SK-N-DZ (cell line): ENCODE measurements at regions not wholly inside any gene's neighbourhood (a gene's known extent, or its start where the extent isn't known, plus 50 kb on each side); places are given as distances from the start of the nearest gene placed in this dataset.

Source experiments
- DNase-seq: peaks from one replicate; pipeline ENCODE4 v3.0.0-alpha.2; 2015; ENCODE audit warnings: low spot score

DNA sequence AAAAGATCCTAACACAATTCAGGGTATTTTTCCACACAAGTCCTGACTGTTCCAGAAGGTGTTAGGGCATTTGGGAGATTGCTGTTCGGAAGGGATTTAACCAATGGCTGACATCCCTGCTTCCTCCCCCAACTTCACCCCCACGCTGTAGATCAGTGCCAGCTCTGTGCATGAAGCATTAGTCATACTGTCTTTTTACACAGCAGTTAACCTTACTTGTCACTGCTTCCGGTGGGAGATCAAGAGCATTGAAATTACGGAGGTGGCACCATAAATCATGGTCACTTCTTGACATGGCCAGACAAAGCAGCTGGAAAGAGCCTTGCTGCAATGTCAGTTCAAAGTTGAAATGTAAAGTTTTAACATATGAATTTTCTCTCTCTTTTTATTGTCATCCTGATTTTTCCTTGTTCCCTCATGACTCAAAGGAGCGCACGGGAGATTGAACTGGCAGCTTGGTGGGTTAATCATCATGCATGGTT lies 70.2 kb downstream of the HRH4 start:
- no peak for DNase-seq

- DNase-seq, result no peak
Measured at GRCh38 chr18:24534271-24534670, 73.8 kb downstream of the HRH4 start.

DNA sequence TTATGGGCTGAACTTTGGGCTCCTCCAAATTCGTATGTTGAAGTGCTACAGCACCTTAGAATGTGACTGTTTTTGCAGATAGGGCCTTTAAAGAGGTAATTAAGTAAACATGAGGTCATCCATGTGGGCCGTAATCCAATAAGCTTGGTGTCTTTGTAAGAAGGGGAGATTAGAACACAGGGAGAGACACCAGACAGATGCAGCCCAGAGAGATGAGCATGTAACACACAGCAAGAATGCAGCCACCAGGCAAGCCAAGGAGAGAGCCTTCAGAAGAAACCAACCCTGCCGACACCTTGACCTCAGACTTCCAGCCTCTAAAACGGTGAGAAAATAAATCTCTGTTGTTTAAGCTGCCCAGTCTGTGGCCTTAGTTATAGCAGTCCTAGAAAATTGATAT lies 74.3 kb downstream of the HRH4 start:
- no peak for DNase-seq

DNA sequence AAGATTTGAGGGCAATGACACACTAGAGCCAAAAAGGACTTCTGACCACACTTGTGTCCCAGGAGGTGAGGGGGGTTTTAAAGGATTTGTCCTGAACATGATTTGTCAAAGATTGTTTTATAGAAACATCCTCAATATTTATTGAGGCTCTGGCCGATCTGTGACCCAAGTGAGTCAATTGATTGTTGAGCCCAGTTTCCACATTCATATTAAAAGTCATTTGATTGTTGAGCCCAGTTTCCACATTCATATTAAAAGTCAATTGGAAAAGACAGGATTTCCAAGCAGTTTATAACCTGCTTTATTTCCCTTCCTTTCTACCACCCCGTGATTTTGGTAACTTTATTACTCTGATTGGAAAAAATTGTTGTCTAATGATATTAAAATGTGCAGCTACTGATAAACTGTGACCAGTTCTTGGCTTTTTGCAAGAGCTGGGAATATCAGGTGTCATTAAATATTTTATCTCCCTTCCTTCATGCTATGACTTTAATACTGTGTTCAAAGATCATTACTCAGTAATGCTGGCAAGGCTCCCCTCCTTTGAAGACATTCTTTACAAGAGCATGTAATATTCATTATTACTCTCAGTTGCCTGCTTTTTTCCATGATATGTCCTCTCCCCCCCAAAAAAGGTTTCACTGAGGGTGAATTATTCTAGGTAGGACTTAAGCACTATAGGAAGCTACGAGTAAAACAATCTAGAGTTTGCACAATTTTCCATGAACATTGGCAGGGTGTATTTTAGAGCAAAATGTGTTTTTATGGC lies 75.3 kb downstream of the HRH4 start:
- DNase-seq, result no peak

GRCh38 chr18:24536326-24536725 lies 75.9 kb downstream of the HRH4 start:
- no peak for DNase-seq

GRCh38 chr18:24536834-24537233 lies 76.4 kb downstream of the HRH4 start:
- DNase-seq, result no peak

DNA sequence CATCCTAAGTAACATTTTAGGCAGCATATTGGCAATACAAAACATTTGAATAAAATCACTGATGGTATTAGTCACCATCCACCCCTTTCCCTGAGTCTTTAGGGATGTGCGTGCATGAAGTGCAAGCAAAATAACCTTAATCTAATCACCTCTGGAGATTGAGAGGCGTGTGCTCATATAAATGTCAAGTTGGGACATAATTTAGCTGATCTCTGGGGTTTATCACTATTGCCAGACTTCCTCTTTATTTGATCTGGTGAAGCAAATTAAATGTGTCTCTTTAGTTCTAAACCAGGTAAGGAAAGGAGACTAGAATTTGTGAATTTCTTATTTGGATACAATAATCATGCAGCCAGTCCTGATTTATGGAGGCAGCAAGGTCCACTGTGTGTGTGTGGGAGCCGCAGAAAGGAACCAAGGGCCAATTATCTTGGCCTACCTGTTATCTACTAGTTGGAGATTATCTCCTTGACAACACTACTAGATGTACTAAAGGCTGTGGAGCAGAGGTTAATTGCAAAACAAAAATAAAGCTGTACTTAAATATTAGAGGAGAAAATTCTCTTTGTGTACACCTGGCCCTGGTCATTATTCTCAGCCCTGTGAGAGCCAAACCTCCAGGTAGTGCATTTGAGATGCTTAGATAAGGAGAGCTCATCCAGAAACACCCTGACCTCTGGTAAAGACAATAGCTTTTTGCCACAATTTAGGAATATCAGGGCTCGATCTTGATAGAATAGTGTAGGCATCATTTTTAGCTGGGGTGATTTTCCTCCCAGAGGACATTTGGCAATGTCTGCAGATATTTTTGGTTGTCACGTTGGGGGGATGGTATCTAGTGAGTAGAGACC lies 78.2 kb downstream of the HRH4 start:
- DNase-seq, result peak; percentile 83

GRCh38 chr18:24539866-24540617 lies 79.6 kb downstream of the HRH4 start:
- DNase-seq, result no peak

DNA sequence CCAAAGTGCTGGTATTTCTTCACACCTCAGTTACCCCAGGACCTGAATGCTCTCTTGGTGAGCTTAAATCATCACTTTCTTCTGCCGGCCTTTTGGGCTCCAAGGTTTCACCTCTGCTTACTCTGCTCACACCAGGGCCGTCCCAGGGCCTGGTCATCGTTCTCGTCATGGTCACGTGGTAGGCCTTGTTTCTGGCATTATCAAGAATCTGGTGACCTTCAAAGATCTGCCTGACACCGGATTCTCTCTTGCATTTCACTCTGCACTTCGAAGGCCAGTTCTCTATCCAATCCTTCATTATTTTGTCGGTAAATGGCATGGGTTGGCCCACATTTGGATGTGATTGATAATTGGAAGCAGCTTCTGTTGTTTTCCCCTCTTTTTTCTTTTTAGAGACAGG lies 80.5 kb downstream of the HRH4 start:
- no peak for DNase-seq

GRCh38 chr18:24543086-24543794 lies 82.8 kb downstream of the HRH4 start:
- DNase-seq, result no peak

- DNase-seq, result peak; percentile 43
Measured at GRCh38 chr18:24543795-24544498, 83.5 kb downstream of the HRH4 start.

DNA sequence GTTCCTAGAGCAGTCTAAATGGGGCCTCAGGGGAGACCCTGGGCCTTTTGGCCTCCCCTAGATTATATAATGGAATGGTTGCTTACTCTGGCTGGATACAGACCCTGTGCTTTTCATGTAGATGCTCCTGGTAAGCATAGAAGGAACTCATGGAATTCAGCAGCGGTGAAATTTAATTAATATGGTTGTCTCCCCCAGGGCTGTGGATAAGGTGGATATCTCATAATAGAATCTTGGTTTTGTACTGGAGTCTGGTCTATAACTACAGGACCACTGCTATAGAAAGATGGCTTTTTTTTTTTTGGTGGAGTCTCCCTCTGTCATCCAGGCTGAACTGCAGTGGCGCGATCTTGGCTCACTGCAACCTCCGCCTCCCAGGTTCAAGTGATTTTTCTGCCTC lies 84.5 kb downstream of the HRH4 start:
- DNase-seq, result no peak

- DNase-seq, result no peak
Measured at GRCh38 chr18:24545651-24546050, 85.2 kb downstream of the HRH4 start.

DNA sequence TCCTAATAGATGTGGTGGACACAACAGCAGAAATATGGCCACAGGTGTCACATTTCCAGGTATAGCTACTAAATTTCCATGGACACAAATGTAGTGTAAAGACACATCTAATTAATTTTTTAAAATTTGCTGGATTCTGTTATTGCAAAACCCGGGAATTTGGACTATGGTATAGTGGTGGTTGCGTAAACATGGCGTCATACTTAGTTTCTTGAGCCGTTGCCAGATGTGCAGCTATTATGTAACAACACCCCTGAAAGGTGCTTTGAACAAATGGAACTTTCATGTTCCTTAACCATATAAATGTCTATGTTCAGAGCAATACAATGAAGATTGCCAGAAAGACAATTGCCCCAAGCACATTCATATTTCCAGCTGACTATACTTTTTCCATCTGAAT lies 85.9 kb downstream of the HRH4 start:
- DNase-seq, result no peak

DNA sequence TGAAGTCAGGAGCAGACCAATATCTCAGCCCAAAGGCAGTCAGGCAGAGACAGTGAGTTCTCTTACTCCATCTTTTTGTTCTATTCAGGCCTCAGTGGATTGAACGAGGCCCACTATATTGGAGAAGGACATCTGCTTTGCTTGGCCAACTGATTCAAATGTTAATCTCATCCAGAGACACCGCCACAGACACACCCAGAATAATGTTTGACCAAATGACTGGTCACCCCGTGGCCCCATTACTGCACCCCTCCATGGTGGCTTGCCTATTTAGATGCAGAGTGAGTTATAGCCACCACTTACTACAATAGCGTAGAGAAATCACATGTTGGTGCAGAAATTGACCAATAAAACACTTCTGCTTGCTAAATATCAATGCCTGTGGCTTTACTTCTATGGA lies 88.1 kb downstream of the HRH4 start:
- no peak for DNase-seq

GRCh38 chr18:24552218-24552617 lies 91.8 kb downstream of the HRH4 start:
- no peak for DNase-seq

DNA sequence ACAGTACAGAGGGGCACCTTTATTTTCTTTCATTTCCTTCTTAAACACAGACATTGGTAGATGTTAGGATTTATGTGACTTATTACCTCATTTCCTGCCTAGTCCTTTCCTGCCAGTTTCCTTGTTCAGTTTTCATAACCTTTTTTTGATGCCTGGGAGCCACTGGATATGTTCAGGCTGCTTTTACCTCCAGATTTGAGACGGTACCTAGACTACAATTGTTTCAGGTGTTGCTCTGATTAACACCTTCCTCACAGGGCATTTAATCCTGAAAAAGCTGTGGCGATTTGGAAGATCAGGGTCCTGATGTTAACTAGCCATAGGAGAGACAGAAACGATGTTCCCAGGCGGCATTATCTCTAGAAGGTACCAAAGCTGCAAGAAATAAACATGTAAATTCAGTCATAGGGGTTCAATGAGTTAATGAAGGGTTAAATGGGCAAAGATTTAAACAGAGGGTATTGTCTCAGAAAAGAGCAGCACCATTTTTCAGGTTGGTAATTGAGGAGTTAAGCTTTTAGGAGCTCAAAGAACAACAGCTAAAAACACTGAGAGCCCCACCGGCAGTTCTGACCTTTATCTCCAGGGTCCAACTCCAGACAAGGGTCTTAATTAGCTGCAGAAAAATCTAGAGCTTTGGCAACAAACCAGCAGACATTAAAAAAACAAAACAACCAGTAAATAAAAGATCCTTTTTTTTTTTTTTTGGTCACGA lies 93.3 kb downstream of the HRH4 start:
- DNase-seq, result no peak

DNA sequence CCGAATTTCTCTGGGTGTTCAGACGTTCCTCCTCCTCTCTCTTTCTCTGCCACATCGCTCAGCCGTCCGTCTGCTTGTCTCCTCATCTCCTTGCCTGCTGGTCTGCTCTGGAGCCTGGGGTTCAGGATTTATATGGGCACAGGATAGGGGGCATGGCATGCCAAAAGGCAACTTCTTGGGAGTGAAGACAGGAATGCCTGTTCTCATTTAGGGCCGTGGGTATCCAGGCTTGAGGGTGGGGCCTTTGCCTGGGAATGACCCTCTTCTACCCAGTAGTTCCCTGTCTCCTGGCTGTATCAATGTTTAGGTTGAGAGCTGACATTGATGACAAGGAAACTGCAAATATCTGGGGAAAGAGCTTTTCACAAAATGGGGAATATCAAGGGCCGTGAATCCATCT lies 98.0 kb downstream of the HRH4 start:
- no peak for DNase-seq

DNA sequence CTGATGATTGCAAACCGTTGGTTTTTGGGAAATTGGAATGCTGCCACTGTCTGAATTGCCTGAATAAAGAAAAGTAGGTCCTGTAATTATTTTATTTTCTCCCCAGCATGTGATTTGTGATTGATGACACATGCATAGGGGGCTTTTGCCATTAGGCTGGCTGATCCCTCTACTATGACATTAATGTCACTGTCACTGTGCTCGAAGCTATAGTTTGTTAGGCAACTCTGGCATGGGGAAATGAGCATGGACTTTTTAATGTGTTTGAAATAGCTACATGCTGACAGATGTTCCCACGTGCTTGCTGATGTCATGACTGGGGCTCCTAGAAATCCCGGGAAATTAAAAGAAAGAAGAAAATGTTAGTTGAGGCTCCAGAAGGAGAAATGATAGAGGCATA lies 99.1 kb downstream of the HRH4 start:
- no peak for DNase-seq

DNA sequence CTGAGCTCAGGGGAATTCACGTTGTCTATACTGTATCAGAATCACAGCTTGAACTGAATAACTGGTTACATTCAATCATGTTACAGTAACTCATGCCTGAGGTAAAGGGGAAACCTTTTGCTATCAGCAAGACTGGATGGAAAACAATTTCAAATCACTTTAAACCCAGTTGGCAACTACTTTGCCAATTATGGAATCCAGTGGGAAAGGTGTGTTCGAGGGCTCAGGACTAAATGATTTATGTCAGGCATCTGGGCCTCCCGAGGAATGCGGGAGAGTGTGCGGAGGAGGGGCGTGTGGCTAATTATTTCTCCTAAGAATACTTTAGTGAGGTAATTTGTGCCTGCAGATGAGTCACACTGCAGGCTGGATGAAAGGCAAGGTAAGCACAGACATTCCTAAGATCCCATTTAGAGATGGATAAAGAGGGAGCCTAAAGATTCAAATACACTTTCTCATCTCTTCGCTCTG lies 100.1 kb downstream of the HRH4 start:
- DNase-seq, result no peak
